Progenitor cell of endocrine pancreas (in vitro differentiated cells): ENCODE measurements at regions not wholly inside any gene's neighbourhood (a gene's known extent, or its start where the extent isn't known, plus 50 kb on each side); places are given as distances from the start of the nearest gene placed in this dataset.

ENCODE experiments used
- DNase-seq: peaks from one replicate; pipeline ENCODE4 v3.0.0; 2021; ENCODE audit warnings: low spot score; ENCODE audit not compliant: unreplicated experiment
- H3K27ac Mint-ChIP-seq: 2 replicates; pipeline ENCODE4 v1.8.0; 2021; ENCODE audit warnings: mild to moderate bottlenecking, moderate library complexity, mixed read lengths
- H3K27me3 Mint-ChIP-seq: 2 replicates; pipeline ENCODE4 v1.8.0; 2021; ENCODE audit warnings: mixed read lengths
- H3K36me3 Mint-ChIP-seq: 2 replicates; pipeline ENCODE4 v1.8.0; 2022; ENCODE audit warnings: mixed read lengths; ENCODE audit not compliant: insufficient read depth
- H3K4me1 Mint-ChIP-seq: 2 replicates; pipeline ENCODE4 v1.8.0; 2021; ENCODE audit warnings: low read depth, mixed read lengths
- H3K4me3 Mint-ChIP-seq: 2 replicates; pipeline ENCODE4 v1.8.0; 2021; ENCODE audit warnings: low read depth, mild to moderate bottlenecking, moderate library complexity, mixed read lengths
- H3K9me3 Mint-ChIP-seq: 2 replicates; pipeline ENCODE4 v1.8.0; 2021; ENCODE audit warnings: low read depth, mixed read lengths
- TF ChIP-seq, protein P1 (sequence below): fragments of 200-600 bp; sonication (generic); IDR thresholded peaks from one replicate; pipeline ENCODE4 v1.5.0; 2021; ENCODE audit warnings: antibody characterized with exemption, mild to moderate bottlenecking; ENCODE audit not compliant: unreplicated experiment

- TF ChIP-seq, protein P1, sequence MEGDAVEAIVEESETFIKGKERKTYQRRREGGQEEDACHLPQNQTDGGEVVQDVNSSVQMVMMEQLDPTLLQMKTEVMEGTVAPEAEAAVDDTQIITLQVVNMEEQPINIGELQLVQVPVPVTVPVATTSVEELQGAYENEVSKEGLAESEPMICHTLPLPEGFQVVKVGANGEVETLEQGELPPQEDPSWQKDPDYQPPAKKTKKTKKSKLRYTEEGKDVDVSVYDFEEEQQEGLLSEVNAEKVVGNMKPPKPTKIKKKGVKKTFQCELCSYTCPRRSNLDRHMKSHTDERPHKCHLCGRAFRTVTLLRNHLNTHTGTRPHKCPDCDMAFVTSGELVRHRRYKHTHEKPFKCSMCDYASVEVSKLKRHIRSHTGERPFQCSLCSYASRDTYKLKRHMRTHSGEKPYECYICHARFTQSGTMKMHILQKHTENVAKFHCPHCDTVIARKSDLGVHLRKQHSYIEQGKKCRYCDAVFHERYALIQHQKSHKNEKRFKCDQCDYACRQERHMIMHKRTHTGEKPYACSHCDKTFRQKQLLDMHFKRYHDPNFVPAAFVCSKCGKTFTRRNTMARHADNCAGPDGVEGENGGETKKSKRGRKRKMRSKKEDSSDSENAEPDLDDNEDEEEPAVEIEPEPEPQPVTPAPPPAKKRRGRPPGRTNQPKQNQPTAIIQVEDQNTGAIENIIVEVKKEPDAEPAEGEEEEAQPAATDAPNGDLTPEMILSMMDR: no peak
- H3K9me3 Mint-ChIP-seq: no peaks in the 10 kb centered on the region
- H3K36me3 Mint-ChIP-seq: no peaks in the 10 kb centered on the region
- peaks cover 24% of the 10 kb centered on the region for H3K27me3 Mint-ChIP-seq
- H3K27ac Mint-ChIP-seq: no peak overlapping the region
- DNase-seq: no peak
- peaks cover 7% of the 10 kb centered on the region for H3K4me1 Mint-ChIP-seq
- H3K4me3 Mint-ChIP-seq: no peak overlapping the region
Observed at GRCh38 chr14:98910061-98910460, 361.9 kb downstream of the BCL11B start.

- Mint-ChIP-seq H3K27ac (no peak overlapping the region), H3K4me1 (peaks cover 5% of the 10 kb centered on the region), H3K27me3 (peaks cover 36% of the 10 kb centered on the region), H3K36me3 (no peaks in the 10 kb centered on the region), H3K4me3 (no peak overlapping the region), H3K9me3 (no peaks in the 10 kb centered on the region)
- TF ChIP-seq, protein P1: no peak
- DNase-seq: no peak
Observed at GRCh38 chr14:98912655-98913054, 359.3 kb downstream of the BCL11B start.

- peaks cover 41% of the 10 kb centered on the region for H3K27me3 Mint-ChIP-seq
- no peaks in the 10 kb centered on the region for H3K36me3 Mint-ChIP-seq
- H3K4me3 Mint-ChIP-seq: no peak overlapping the region
- no peak overlapping the region for H3K27ac Mint-ChIP-seq
- DNase-seq: no peak
- no peaks in the 10 kb centered on the region for H3K9me3 Mint-ChIP-seq
- peaks cover 5% of the 10 kb centered on the region for H3K4me1 Mint-ChIP-seq
- TF ChIP-seq, protein P1: no peak
Observed at GRCh38 chr14:98913967-98914650, 357.9 kb downstream of the BCL11B start.

DNA sequence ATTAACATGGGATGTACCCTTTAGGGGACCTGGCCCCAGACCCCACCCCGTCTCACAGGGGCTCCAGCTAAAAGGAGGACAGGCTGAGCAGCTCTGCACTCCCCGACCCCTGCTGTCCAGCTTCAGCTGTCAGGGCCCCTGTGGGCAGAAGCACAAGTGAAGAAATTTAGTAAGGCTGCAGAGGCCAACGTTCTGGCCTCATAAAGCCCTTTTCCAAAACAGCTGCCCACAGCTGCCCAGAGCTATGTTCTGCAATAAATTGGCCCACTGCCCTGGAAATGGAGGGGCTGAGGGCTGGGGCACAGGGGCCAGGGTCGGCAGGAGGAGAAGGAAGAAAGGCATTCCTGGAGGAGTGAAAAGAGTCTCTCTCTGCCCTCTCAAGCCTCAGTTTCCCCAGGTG lies 357.1 kb downstream of the BCL11B start:
- Mint-ChIP-seq H3K27me3 (peaks cover 41% of the 10 kb centered on the region), H3K4me1 (peaks cover 5% of the 10 kb centered on the region)

DNA sequence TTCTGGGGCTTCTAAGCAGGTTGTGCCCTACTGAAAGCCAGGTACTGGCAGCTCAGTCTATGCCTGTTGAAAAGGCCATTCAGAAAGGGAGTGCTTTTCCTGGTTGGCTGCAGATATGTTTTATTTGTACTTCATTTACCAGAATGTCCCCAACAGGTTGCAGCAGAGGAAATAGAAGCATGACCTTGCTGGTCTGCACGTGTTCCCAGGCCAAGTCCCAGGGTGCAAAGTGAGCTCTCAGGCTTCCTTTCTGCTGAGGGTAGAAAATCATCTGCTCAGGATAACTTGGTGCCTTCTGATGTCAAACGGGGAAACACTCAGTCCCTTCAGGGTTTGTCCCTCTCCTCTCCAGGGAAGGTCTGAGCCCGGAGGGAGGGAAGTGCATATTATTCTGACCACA lies 356.4 kb downstream of the BCL11B start:
- H3K4me3 Mint-ChIP-seq: no peak overlapping the region
- H3K4me1 Mint-ChIP-seq: peaks cover 5% of the 10 kb centered on the region
- H3K9me3 Mint-ChIP-seq: no peaks in the 10 kb centered on the region
- H3K27ac Mint-ChIP-seq: no peak overlapping the region
- TF ChIP-seq, protein P1: no peak
- peaks cover 38% of the 10 kb centered on the region for H3K27me3 Mint-ChIP-seq
- no peaks in the 10 kb centered on the region for H3K36me3 Mint-ChIP-seq
- no peak for DNase-seq

More for the DNA sequence above, 357.1 kb downstream of the BCL11B start:
- H3K9me3 Mint-ChIP-seq: no peaks in the 10 kb centered on the region
- TF ChIP-seq, protein P1: no peak
- no peaks in the 10 kb centered on the region for H3K36me3 Mint-ChIP-seq
- no peak overlapping the region for H3K27ac Mint-ChIP-seq
- DNase-seq: no peak
- no peak overlapping the region for H3K4me3 Mint-ChIP-seq
